ENCODE measurements at regions not wholly inside any gene's neighbourhood (a gene's known extent, or its start where the extent isn't known, plus 50 kb on each side); places are given as distances from the start of the nearest gene placed in this dataset.

DNA sequence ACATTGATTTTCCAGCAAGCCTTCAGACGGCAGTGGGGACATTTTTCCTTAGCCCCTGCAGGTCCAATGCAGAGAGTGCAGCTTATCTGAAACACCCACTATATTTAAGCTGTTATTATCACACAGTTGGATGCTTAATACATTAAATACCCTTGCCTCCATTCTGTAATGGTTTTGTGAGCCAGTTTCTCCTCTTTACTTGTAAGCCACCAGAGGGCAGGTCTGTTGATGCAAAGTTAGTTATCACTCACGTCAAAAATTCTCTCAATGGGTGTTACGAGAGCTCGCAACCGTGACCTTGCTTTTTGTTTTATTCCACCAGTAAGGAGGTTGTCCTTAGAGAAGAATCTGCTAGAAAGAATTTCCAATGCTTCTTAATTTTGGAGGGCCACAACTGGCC is 189.8 kb downstream of the INSIG2 start:
- H3K4me3 ChIP-seq (replicated peaks in 1 of 3): no peak overlapping the region
- TF ChIP-seq, protein P1, sequence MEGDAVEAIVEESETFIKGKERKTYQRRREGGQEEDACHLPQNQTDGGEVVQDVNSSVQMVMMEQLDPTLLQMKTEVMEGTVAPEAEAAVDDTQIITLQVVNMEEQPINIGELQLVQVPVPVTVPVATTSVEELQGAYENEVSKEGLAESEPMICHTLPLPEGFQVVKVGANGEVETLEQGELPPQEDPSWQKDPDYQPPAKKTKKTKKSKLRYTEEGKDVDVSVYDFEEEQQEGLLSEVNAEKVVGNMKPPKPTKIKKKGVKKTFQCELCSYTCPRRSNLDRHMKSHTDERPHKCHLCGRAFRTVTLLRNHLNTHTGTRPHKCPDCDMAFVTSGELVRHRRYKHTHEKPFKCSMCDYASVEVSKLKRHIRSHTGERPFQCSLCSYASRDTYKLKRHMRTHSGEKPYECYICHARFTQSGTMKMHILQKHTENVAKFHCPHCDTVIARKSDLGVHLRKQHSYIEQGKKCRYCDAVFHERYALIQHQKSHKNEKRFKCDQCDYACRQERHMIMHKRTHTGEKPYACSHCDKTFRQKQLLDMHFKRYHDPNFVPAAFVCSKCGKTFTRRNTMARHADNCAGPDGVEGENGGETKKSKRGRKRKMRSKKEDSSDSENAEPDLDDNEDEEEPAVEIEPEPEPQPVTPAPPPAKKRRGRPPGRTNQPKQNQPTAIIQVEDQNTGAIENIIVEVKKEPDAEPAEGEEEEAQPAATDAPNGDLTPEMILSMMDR (IDR thresholded peaks at IDR 0.05): no peak
- TF ChIP-seq POLR2A (IDR thresholded peaks at IDR 0.05): no peak
- no peaks in the 10 kb centered on the region for H3K36me3 ChIP-seq
- no peak overlapping the region for H3K27ac ChIP-seq
- WGBS, 2 donors: 85 to 87% methylated on average over 5 of the region's 5 CpGs
- no peaks in the 10 kb centered on the region for H3K4me1 ChIP-seq
- no peaks in the 10 kb centered on the region for H3K9me3 ChIP-seq
- no peak for DNase-seq
- intact Hi-C loops (cut with DNase I): no loop called here
- H3K27me3 ChIP-seq: no peaks in the 10 kb centered on the region

DNA sequence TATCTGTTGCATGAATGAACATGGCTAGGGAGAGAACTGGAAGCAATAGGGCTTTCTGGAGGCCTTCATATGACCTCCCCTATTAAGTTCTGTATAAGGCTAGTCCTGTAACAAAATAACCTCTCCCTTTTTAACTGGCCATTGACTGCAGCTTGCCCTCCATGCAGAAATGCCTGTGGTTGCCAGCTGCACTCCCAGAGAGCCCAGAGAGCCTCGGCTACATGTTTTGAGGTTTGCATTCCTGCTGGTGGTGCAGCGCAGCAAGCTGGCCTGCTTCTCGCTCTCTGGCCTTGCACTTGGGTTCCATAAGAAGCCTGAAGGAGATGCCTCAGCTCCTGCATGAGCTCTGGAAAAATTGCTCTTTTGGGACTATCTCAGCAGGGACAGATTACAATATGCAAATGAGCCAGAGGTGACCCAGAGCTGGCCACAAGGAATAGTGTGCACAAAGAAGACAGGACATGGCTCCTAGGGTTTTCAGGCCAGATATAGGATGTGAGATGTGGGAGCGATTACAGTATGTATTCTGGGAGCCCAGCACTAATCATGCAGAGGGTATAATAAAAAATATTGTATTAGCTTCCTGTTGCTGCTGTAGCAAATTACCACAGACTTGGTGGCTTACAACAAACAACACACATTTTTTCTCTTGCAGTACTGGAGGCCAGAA is 186.7 kb downstream of the INSIG2 start:
- DNase-seq: no peak
- Histone ChIP-seq H3K27me3 (no peaks in the 10 kb centered on the region), H3K27ac (no peak overlapping the region), H3K9me3 (no peaks in the 10 kb centered on the region), H3K36me3 (no peaks in the 10 kb centered on the region), H3K4me3 (replicated peaks in 1 of 3) (no peak overlapping the region), H3K4me1 (no peaks in the 10 kb centered on the region)
- intact Hi-C loops (cut with DNase I): no loop called here
- no peak for TF ChIP-seq POLR2A (IDR thresholded peaks at IDR 0.05)
- TF ChIP-seq, protein P1 (IDR thresholded peaks at IDR 0.05): no peak
- WGBS, 2 donors: 80 to 91% methylated on average over 3 to 4 of the region's 4 CpGs

DNA sequence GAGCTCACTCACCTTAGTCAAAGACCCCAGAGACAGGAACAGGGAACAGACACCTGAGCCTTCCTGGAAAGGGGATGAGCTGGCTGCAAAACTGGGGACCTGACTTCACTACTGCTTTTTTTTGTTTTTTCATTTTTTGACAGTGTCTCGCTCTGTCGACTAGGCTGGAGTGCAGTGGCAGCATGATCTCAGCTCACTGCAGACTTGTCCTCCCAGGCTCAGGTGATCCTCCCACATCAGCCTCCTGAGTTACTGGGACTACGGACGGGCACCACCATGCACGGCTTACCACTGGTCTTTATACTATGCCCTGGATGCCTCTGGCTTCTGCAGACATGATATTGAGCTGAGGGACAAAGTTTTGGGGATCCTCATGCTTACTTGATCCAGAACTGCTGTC is 184.1 kb downstream of the INSIG2 start:
- H3K4me3 ChIP-seq (replicated peaks in 1 of 3): no peak overlapping the region
- 73 to 87% methylated on average over 5 of the region's 5 CpGs for WGBS, 2 donors
- no peaks in the 10 kb centered on the region for H3K27me3 ChIP-seq
- intact Hi-C loops (cut with DNase I): no loop called here
- no peaks in the 10 kb centered on the region for H3K9me3 ChIP-seq
- no peaks in the 10 kb centered on the region for H3K36me3 ChIP-seq
- no peaks in the 10 kb centered on the region for H3K4me1 ChIP-seq
- TF ChIP-seq, protein P1 (IDR thresholded peaks at IDR 0.05): no peak
- TF ChIP-seq POLR2A (IDR thresholded peaks at IDR 0.05): no peak
- H3K27ac ChIP-seq: no peak overlapping the region
- DNase-seq: no peak

DNA sequence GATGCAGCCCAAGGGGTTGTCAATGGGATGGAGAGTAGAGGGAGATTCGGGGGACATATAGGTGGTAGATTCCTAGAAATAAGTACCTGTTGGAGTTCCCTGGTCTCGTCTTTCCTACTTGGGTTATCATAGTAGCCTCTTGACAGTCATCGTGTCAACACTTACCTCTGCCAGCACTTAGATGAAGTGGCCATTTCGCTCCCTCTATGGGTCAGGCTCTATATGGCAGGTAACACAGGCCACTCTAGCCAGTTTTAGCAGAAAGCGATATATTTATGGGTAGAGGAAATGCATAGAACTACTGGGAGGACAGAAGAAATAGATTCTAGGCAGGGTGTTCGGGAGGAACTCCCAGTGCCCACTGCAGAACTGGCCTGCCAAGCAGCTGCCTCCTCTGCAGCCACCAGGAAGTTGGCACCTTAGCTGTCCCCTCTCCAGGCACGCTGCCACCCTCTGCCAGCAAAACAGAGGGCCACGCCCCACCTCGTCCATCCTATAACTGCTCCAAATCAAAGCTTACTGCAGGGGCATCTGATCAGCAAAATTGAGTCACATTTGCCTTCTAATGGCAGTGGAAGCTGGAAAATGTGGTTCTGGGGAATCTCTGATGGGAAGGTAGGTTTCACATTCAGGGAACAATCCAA is 181.3 kb downstream of the INSIG2 start:
- Histone ChIP-seq H3K4me3 (replicated peaks in 1 of 3) (no peak overlapping the region), H3K36me3 (no peaks in the 10 kb centered on the region), H3K9me3 (no peaks in the 10 kb centered on the region), H3K27me3 (no peaks in the 10 kb centered on the region), H3K27ac (no peak overlapping the region), H3K4me1 (no peaks in the 10 kb centered on the region)
- no peak for DNase-seq
- WGBS, 2 donors: 49 to 55% methylated on average over 9 of the region's 9 CpGs
- intact Hi-C loops (cut with DNase I): no loop called here
- TF ChIP-seq, protein P1 (IDR thresholded peaks at IDR 0.05): no peak
- no peak for TF ChIP-seq POLR2A (IDR thresholded peaks at IDR 0.05)

DNA sequence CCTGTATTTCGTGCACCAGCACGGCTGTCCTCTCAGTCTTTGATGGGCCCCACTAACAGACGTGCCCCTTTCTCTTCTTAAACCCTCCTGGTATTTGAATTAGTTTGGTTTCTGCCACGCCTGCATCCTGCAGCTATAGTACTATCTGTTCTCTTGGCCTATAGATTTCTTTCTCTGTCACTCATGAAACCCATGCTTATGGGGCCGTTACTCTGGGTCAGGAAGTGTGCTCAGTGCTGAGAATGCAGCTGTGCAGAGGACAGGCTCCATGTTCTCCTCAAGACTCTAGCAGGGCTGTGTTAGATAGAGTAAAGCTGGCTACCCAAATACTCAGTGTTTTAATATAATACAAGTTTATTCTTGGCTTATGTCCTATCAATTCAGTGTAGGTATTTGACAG is 180.0 kb downstream of the INSIG2 start:
- no peaks in the 10 kb centered on the region for H3K4me1 ChIP-seq
- no peak overlapping the region for H3K4me3 ChIP-seq (replicated peaks in 1 of 3)
- TF ChIP-seq, protein P1 (IDR thresholded peaks at IDR 0.05): no peak
- no peak for TF ChIP-seq POLR2A (IDR thresholded peaks at IDR 0.05)
- H3K27ac ChIP-seq: no peak overlapping the region
- intact Hi-C loops (cut with DNase I): no loop called here
- H3K27me3 ChIP-seq: no peaks in the 10 kb centered on the region
- no peak for DNase-seq
- no peaks in the 10 kb centered on the region for H3K36me3 ChIP-seq
- 63 to 65% methylated on average over 5 of the region's 5 CpGs for WGBS, 2 donors
- H3K9me3 ChIP-seq: no peaks in the 10 kb centered on the region

Data from thyroid gland (tissue), 4 donors.